ENCODE measurements at regions not wholly inside any gene's neighbourhood (a gene's known extent, or its start where the extent isn't known, plus 50 kb on each side); places are given as distances from the start of the nearest gene placed in this dataset.

DNA sequence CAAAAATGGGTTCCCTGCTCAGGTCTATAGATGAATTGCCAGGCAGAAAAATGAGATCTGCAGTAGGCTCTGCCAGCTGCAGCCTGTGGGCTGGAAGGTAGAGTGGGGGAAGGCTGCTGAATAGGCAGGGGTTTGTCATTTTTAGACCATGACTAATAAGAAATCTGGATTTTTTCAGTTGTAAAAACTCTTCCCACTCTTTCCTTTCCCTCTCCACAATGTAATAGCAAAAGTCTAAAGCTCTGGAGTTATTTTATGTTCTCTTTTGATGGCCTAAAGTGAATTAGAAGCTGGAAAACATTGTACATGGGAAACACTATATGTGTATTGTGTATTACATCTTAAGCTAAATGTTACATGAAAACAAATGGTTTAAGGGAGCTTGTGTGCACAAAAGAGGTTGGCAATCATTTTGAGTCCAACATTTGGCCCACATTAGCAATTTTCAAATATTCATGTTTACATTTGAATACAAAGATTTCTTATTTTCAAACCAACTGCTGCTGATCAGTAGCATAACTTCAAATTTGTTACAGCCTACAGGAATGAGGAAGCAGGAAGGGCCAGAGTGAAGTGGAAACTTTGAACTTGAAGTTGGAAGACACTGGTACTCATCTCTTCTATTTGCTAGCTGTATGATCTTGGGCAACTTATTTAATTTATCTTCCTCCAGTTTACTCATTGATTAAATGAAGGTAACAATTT lies 407.1 kb downstream of the SLC4A3 start:
- TF ChIP-seq, protein P1, sequence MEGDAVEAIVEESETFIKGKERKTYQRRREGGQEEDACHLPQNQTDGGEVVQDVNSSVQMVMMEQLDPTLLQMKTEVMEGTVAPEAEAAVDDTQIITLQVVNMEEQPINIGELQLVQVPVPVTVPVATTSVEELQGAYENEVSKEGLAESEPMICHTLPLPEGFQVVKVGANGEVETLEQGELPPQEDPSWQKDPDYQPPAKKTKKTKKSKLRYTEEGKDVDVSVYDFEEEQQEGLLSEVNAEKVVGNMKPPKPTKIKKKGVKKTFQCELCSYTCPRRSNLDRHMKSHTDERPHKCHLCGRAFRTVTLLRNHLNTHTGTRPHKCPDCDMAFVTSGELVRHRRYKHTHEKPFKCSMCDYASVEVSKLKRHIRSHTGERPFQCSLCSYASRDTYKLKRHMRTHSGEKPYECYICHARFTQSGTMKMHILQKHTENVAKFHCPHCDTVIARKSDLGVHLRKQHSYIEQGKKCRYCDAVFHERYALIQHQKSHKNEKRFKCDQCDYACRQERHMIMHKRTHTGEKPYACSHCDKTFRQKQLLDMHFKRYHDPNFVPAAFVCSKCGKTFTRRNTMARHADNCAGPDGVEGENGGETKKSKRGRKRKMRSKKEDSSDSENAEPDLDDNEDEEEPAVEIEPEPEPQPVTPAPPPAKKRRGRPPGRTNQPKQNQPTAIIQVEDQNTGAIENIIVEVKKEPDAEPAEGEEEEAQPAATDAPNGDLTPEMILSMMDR (conservative IDR thresholded peaks at IDR 0.05) = no peak
- H3K27ac ChIP-seq = no peak overlapping the region

GRCh38 chr2:220036431-220036830 lies 409.0 kb downstream of the SLC4A3 start:
- TF ChIP-seq, protein P1 (conservative IDR thresholded peaks at IDR 0.05) = no peak

DNA sequence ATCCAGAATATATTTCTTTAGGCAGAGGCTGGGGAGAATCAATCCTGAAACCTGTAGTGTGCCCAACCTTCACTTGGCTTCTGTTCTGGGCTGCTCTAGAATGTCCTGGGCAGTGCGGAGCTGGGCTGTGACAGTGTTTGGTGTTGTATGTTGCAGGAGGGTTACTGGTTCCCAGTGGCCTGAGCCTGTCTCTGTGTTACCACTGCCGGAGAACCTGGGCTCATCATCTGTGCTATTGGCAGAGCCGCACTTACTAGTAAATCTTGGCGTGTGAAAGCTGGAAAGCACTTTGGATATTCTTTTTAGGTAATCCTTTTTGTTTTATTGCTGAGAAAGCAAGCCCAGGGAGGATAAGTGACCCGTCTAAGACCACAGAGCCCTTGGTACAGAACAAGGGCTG lies 412.9 kb downstream of the SLC4A3 start:
- TF ChIP-seq, protein P1 (conservative IDR thresholded peaks at IDR 0.05) = no peak
- H3K27ac ChIP-seq = no peak overlapping the region

More at GRCh38 chr2:220036431-220036830, 409.0 kb downstream of the SLC4A3 start:
- H3K27ac ChIP-seq = no peak overlapping the region

DNA sequence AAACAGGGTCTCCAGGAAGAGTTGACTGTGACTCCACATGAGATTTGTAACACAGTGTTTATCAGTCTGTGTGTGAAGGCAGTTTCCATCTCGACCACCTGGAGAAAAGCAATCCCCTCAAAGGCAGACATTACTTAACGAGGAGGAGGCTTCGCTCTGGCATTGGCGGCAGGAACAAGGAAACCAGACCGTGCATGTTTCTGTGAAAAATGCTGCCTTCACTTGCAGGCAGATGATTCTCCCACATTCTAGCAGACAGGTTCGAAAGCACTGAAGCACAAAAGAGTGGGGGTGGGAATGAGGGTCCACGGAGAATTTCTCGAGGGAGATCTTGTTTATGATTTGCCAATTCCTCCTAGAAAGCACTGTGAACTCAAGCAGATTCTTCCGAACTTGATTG lies 414.0 kb downstream of the SLC4A3 start:
- H3K27ac ChIP-seq = no peak overlapping the region
- TF ChIP-seq, protein P1 (conservative IDR thresholded peaks at IDR 0.05) = no peak

- no peak overlapping the region for H3K27ac ChIP-seq
- TF ChIP-seq, protein P1 (conservative IDR thresholded peaks at IDR 0.05) = no peak
Observed at GRCh38 chr2:220043155-220043989, 415.9 kb downstream of the SLC4A3 start.

DNA sequence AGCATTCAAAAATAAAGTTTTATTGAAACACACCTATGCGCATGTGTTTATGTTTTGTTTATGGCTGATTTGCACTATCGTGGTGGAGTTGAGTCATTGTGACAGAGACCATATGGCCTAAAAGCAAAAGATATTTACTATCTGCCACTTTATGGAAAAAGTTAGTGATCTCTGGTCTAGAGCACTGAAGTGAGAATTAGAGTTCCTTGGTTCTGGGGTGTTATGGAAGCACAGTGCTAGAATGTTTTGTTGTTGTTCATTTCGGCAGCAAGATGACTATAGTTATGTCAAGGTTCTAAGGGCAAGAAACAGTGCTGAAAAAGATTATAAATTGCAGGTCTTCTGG lies 416.5 kb downstream of the SLC4A3 start:
- H3K27ac ChIP-seq = no peak overlapping the region
- TF ChIP-seq, protein P1 (conservative IDR thresholded peaks at IDR 0.05) = no peak

DNA sequence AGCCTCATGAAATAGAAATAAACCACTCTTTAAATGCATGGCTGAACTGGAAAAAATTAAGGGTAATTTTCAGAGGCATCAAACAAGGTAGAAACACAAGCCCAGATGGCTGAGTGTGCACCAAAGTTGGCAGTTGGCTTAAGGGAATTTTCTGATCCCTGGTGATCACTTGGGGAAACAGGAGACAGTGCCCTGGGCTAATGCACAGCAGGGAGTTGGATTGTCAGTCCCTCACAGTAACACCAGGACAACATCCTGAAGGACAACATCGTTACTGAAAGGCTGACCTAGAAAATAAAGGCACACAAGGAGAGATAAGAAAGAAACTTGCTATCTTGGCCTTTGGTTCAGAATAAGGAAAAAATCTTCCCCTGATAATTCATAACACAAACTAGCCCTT lies 417.0 kb downstream of the SLC4A3 start:
- TF ChIP-seq, protein P1 (conservative IDR thresholded peaks at IDR 0.05) = no peak
- no peak overlapping the region for H3K27ac ChIP-seq

Measured in VCaP (cell line).